Liver (tissue), 3 donors: ENCODE measurements at regions not wholly inside any gene's neighbourhood (a gene's known extent, or its start where the extent isn't known, plus 50 kb on each side); places are given as distances from the start of the nearest gene placed in this dataset.

Source experiments
- CTCF ChIP-seq: fragments of 150-350 bp; IDR thresholded peaks from 2 replicates; pipeline ENCODE4 v1.5.1; 2017; ENCODE audit warnings: improper control_type of control experiment, low read depth, low read length; ENCODE audit not compliant: missing input control
- GABPA ChIP-seq, 2 donors: IDR thresholded peaks in 1 of 2; conservative IDR thresholded peaks in 1 of 2; 2 replicates each; pipeline ENCODE4 v1.6.1; 2016; ENCODE audit warnings: antibody characterized with exemption in 2 of 2, mild to moderate bottlenecking in 1 of 2, moderate library complexity in 1 of 2
- donor health status: healthy.
- donor health status: healthy.

DNA sequence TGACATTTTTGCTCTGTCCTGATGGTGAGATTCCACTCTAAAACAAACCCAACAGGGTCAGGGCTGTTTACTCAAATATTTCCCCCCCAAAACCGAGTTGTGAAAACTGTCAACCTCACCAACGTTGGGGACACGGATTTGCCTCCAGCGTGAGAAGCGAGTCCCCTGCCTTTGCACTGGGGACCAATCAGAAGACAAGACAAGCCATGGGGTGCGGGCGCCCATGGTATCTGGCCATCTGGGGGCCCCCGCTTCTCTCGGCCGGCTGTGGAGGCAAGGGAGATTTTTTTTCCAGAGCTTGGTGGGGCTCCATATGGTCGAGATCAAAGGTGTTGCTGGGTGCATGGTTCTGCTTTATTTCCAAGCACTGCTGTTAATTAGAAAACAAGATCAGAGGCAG, 272.1 kb downstream of the BCL11B start:
- TF ChIP-seq GABPA (IDR thresholded peaks at IDR 0.05 in 1 of 2, conservative IDR thresholded peaks at IDR 0.05 in 1 of 2) (no peak), CTCF (no peak)
